SH-SY5Y (cell line): ENCODE measurements at regions not wholly inside any gene's neighbourhood (a gene's known extent, or its start where the extent isn't known, plus 50 kb on each side); places are given as distances from the start of the nearest gene placed in this dataset.

Experiments used
- GATA2 ChIP-seq: IDR thresholded peaks from 2 replicates; pipeline ENCODE4 v1.6.1; 2011; ENCODE audit warnings: mild to moderate bottlenecking, low read depth, low read length
- GATA3 ChIP-seq: IDR thresholded peaks from 2 replicates; pipeline ENCODE4 v1.6.1; 2011; ENCODE audit warnings: low read depth, mild to moderate bottlenecking, low read length, moderate library complexity

- TF ChIP-seq GATA3: no peak
- TF ChIP-seq GATA2: no peak
These were observed 333.4 kb downstream of the SH2D4B start for GRCh38 chr10:80871083-80871482.

- TF ChIP-seq GATA2: no peak
- no peak for TF ChIP-seq GATA3
These were observed 340.6 kb downstream of the SH2D4B start for GRCh38 chr10:80878330-80878729.

GRCh38 chr10:80890146-80890545, 352.4 kb downstream of the SH2D4B start:
- TF ChIP-seq GATA3: no peak
- no peak for TF ChIP-seq GATA2

GRCh38 chr10:80893256-80893655, 355.6 kb downstream of the SH2D4B start:
- TF ChIP-seq GATA3 (no peak), GATA2 (no peak)

- TF ChIP-seq GATA3 (no peak), GATA2 (no peak)
These were observed 356.6 kb downstream of the SH2D4B start for GRCh38 chr10:80894311-80894791.

- TF ChIP-seq GATA2: no peak
- no peak for TF ChIP-seq GATA3
These were observed 357.2 kb downstream of the SH2D4B start for GRCh38 chr10:80894797-80895467.

- TF ChIP-seq GATA2: peak; percentile 13; the same call in 1 of the 2 replicates
- 0 out of 2 replicates have a peak, but pooled peaks have one; percentile 23 for TF ChIP-seq GATA3
These were observed 358.4 kb downstream of the SH2D4B start for GRCh38 chr10:80896076-80896475.

GRCh38 chr10:80896959-80897358, 359.3 kb downstream of the SH2D4B start:
- TF ChIP-seq GATA3 (no peak), GATA2 (no peak)

GRCh38 chr10:80900661-80901060, 363.0 kb downstream of the SH2D4B start:
- TF ChIP-seq GATA3 (no peak), GATA2 (no peak)

GRCh38 chr10:80908611-80909010, 370.9 kb downstream of the SH2D4B start:
- TF ChIP-seq GATA3 (no peak), GATA2 (no peak)

- no peak for TF ChIP-seq GATA2
These were observed 371.6 kb downstream of the SH2D4B start for GRCh38 chr10:80909254-80909653.

- no peak for TF ChIP-seq GATA3
- peak; percentile 25; the same call in 1 of the 2 replicates for TF ChIP-seq GATA2
These were observed 379.9 kb downstream of the SH2D4B start for GRCh38 chr10:80917636-80918035.

GRCh38 chr10:80921032-80921431, 383.3 kb downstream of the SH2D4B start:
- no peak for TF ChIP-seq GATA3
- no peak for TF ChIP-seq GATA2

GRCh38 chr10:80924063-80924952, 386.6 kb downstream of the SH2D4B start:
- TF ChIP-seq GATA2 (no peak), GATA3 (no peak)

- TF ChIP-seq GATA2 (no peak), GATA3 (no peak)
These were observed 389.8 kb downstream of the SH2D4B start for GRCh38 chr10:80927419-80928078.
